SIG-M5 treated with dmso at 0.1 percent for 504 hours (cell line): ENCODE measurements at regions not wholly inside any gene's neighbourhood (a gene's known extent, or its start where the extent isn't known, plus 50 kb on each side); places are given as distances from the start of the nearest gene placed in this dataset.
"Not testable (repeated sequence)": the region's sequence is repeated elsewhere in the genome, so short reads cannot be mapped to it uniquely, and the experiment has no call there.

ENCODE experiments used
- DNase-seq: peaks from one replicate; lab custom pipeline; 2025; ENCODE audit not compliant: unreplicated experiment; lab: John Stamatoyannopoulos, UW

GRCh38 chr10:80741278-80741677, 203.6 kb downstream of the SH2D4B start:
- DNase-seq = no peak

GRCh38 chr10:80750268-80750667, 212.6 kb downstream of the SH2D4B start:
- no peak for DNase-seq

- no peak for DNase-seq
These were observed 214.2 kb downstream of the SH2D4B start for GRCh38 chr10:80751940-80752339.

GRCh38 chr10:80753612-80754011, 215.9 kb downstream of the SH2D4B start:
- no peak for DNase-seq

- no peak for DNase-seq
These were observed 218.2 kb downstream of the SH2D4B start for GRCh38 chr10:80755893-80756292.

- no peak for DNase-seq
These were observed 222.0 kb downstream of the SH2D4B start for GRCh38 chr10:80759693-80760092.

- DNase-seq = no peak
These were observed 223.2 kb downstream of the SH2D4B start for GRCh38 chr10:80760914-80761371.

- DNase-seq = no peak
These were observed 230.3 kb downstream of the SH2D4B start for GRCh38 chr10:80767963-80768362.

GRCh38 chr10:80769700-80770160, 232.0 kb downstream of the SH2D4B start:
- no peak for DNase-seq

- DNase-seq = no peak
These were observed 232.5 kb downstream of the SH2D4B start for GRCh38 chr10:80770239-80770638.

GRCh38 chr10:80771285-80771684, 233.6 kb downstream of the SH2D4B start:
- DNase-seq = no peak

- DNase-seq = no peak
These were observed 234.3 kb downstream of the SH2D4B start for GRCh38 chr10:80771902-80772555.

GRCh38 chr10:80772596-80772995, 234.9 kb downstream of the SH2D4B start:
- DNase-seq = no peak

GRCh38 chr10:80784695-80785094, 247.0 kb downstream of the SH2D4B start:
- no peak for DNase-seq

GRCh38 chr10:80786322-80786721, 248.6 kb downstream of the SH2D4B start:
- DNase-seq = no peak

GRCh38 chr10:80787952-80788351, 250.2 kb downstream of the SH2D4B start:
- DNase-seq = no peak

GRCh38 chr10:80794994-80795393, 257.3 kb downstream of the SH2D4B start:
- DNase-seq = no peak

- no peak for DNase-seq
These were observed 267.8 kb downstream of the SH2D4B start for GRCh38 chr10:80805343-80806020.

- no peak for DNase-seq
These were observed 276.5 kb downstream of the SH2D4B start for GRCh38 chr10:80814147-80814652.

- DNase-seq = no peak
These were observed 291.4 kb downstream of the SH2D4B start for GRCh38 chr10:80829151-80829550.

- peak; percentile 34 for DNase-seq
These were observed 291.9 kb downstream of the SH2D4B start for GRCh38 chr10:80829562-80829961.

- DNase-seq = not testable (repeated sequence)
These were observed 295.0 kb downstream of the SH2D4B start for GRCh38 chr10:80832693-80833092.
